ENCODE measurements at regions not wholly inside any gene's neighbourhood (a gene's known extent, or its start where the extent isn't known, plus 50 kb on each side); places are given as distances from the start of the nearest gene placed in this dataset.
"Not testable (repeated sequence)": the region's sequence is repeated elsewhere in the genome, so short reads cannot be mapped to it uniquely, and the experiment has no call there.

- not testable (repeated sequence) for DNase-seq
Observed at GRCh38 chr9:88918537-88918936, 72.7 kb upstream of the S1PR3 start.

GRCh38 chr9:88920645-88921044, 70.6 kb upstream of the S1PR3 start:
- no peak for DNase-seq

- DNase-seq: no peak
Observed at GRCh38 chr9:88922091-88922490, 69.2 kb upstream of the S1PR3 start.

- no peak for DNase-seq
Observed at GRCh38 chr9:88923092-88923491, 68.2 kb upstream of the S1PR3 start.

- DNase-seq: no peak
Observed at GRCh38 chr9:88923653-88924288, 67.5 kb upstream of the S1PR3 start.

- DNase-seq: no peak
Observed at GRCh38 chr9:88925481-88925880, 65.8 kb upstream of the S1PR3 start.

- DNase-seq: no peak
Observed at GRCh38 chr9:88926781-88927505, 64.3 kb upstream of the S1PR3 start.

GRCh38 chr9:88927510-88927909, 63.8 kb upstream of the S1PR3 start:
- DNase-seq: no peak

GRCh38 chr9:88930716-88931115, 60.6 kb upstream of the S1PR3 start:
- DNase-seq: no peak

- DNase-seq: no peak
Observed at GRCh38 chr9:88932766-88933165, 58.5 kb upstream of the S1PR3 start.

GRCh38 chr9:88933607-88934379, 57.5 kb upstream of the S1PR3 start:
- DNase-seq: no peak

GRCh38 chr9:88934876-88935535, 56.3 kb upstream of the S1PR3 start:
- no peak for DNase-seq

- DNase-seq: no peak
Observed at GRCh38 chr9:88936132-88936531, 55.1 kb upstream of the S1PR3 start.

- no peak for DNase-seq
Observed at GRCh38 chr9:88936668-88937067, 54.6 kb upstream of the S1PR3 start.

- no peak for DNase-seq
Observed at GRCh38 chr9:88937248-88937647, 54.0 kb upstream of the S1PR3 start.

GRCh38 chr9:88938189-88938588, 53.1 kb upstream of the S1PR3 start:
- DNase-seq: no peak
